Bronchial epithelial cell (primary cell): ENCODE measurements at regions not wholly inside any gene's neighbourhood (a gene's known extent, or its start where the extent isn't known, plus 50 kb on each side); places are given as distances from the start of the nearest gene placed in this dataset.

Experiments used
- DNase-seq: peaks from one replicate; pipeline ENCODE4 v3.0.0-alpha.2; 2010; ENCODE audit warnings: low read depth
- FAIRE-seq: peaks from 2 replicates; lab custom pipeline; 2011; peaks lifted over from hg19 to GRCh38; lab: Jason Lieb, UNC
- H3K27me3 ChIP-seq: 2 replicates; pipeline ENCODE4 v1.5.1; 2011; ENCODE audit warnings: low read length; ENCODE audit not compliant: control insufficient read depth, insufficient read depth
- H3K36me3 ChIP-seq: 2 replicates; pipeline ENCODE4 v1.5.1; 2011; ENCODE audit warnings: low read length; ENCODE audit not compliant: control insufficient read depth, insufficient read depth
- H3K4me3 ChIP-seq: 2 replicates; pipeline ENCODE4 v1.5.1; 2011; ENCODE audit warnings: mild to moderate bottlenecking, low read depth, low read length, control low read depth
- TF ChIP-seq, protein P1 (sequence below): IDR thresholded peaks from 2 replicates; pipeline ENCODE4 v1.5.1; 2011; ENCODE audit warnings: mild to moderate bottlenecking, moderate library complexity, low read length, control low read depth, inconsistent platforms; ENCODE audit not compliant: insufficient read depth, severe bottlenecking

DNA sequence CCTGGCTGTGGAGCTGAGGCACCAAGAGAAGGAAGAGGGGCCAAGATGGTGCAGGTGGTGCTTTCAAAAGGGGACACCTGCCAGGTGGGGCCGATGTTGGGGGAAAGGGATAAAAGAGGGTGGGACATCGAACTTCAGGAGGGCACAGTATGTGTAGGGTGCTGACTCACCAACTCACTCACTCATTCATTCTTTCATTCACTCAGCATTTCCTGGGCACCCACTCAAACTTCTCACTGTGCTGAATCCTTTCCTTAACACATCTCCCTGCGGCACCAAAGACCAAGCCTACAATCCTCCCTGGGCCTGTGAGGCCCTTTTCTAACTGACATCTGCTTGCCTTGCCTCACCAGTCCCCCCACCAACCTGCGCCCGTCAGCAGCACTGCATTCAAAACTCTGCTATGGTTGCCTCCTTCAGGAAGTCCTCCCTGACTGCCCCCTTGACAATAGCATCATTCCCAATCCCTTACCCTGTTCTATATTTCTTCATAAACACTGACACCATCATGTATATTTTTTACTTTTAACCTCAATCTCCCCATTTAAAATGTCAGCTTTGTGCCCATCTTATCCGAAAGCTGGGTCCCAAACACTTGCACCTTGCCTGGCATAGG, 246.6 kb downstream of the MN1 start:
- peak; percentile 64 for DNase-seq
- Histone ChIP-seq H3K27me3 (no peaks in the 10 kb centered on the region), H3K36me3 (no peaks in the 10 kb centered on the region), H3K4me3 (no peak overlapping the region)
- TF ChIP-seq, protein P1, sequence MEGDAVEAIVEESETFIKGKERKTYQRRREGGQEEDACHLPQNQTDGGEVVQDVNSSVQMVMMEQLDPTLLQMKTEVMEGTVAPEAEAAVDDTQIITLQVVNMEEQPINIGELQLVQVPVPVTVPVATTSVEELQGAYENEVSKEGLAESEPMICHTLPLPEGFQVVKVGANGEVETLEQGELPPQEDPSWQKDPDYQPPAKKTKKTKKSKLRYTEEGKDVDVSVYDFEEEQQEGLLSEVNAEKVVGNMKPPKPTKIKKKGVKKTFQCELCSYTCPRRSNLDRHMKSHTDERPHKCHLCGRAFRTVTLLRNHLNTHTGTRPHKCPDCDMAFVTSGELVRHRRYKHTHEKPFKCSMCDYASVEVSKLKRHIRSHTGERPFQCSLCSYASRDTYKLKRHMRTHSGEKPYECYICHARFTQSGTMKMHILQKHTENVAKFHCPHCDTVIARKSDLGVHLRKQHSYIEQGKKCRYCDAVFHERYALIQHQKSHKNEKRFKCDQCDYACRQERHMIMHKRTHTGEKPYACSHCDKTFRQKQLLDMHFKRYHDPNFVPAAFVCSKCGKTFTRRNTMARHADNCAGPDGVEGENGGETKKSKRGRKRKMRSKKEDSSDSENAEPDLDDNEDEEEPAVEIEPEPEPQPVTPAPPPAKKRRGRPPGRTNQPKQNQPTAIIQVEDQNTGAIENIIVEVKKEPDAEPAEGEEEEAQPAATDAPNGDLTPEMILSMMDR, result no peak
- FAIRE-seq, result no peak

DNA sequence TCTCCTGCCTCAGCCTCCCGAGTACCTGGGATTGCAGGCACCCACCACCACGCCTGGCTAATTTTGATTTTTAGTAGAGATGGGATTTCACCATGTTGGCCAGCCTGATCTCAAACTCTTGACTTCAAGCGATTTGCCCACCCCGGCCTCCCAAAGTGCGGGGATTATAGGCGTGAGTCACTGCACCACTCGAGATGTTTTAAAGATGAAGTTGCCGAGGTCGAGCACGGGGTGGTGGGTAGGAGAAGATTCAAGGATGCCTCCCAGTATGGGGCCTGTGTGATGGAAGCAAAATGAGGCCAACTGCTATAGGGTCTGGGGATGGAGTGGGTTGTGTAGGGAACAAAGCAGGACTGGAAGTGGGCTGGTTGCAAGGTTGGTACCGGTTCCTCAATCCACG, 245.2 kb downstream of the MN1 start:
- no peaks in the 10 kb centered on the region for H3K27me3 ChIP-seq
- no peaks in the 10 kb centered on the region for H3K36me3 ChIP-seq
- TF ChIP-seq, protein P1, result no peak
- no peak for FAIRE-seq
- no peak overlapping the region for H3K4me3 ChIP-seq
- no peak for DNase-seq

DNA sequence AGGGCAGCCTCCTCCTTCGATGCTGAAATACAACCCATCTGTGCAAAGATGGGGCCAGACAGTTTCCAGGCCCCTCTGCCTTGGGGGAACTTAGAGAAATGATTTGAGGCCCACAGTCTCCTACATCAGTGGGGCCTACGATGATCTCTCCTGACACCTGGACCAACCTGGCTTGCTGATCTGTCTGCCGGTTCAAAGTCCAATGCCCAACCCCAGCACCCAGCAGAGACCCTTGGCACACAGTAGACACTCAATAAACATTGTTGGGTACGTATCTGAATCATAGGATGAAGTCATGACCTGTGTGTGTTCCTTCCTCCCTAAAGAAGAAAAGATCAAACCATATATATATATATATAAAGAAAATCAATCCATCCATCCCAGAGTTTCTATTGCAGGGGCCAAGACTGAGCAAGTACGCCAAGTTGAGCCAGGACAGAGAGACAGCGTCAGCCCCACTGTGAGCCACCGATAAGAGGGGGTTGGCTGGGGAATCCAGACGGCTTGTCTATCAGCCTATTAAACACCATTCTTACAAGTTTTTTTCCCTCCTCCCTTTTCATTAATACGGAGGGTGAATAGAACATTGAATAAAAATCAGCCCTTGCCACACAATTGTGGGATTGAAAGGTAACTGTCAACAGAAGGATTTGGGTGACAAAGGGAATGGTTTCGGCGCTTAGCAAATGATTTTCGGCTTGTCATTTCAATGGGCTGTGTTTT, 244.1 kb downstream of the MN1 start:
- H3K27me3 ChIP-seq, result no peaks in the 10 kb centered on the region
- DNase-seq, result no peak
- no peak overlapping the region for H3K4me3 ChIP-seq
- peak; percentile 83 for FAIRE-seq
- TF ChIP-seq, protein P1, result no peak
- H3K36me3 ChIP-seq, result no peaks in the 10 kb centered on the region

- no peak overlapping the region for H3K4me3 ChIP-seq
- TF ChIP-seq, protein P1, result no peak
- no peaks in the 10 kb centered on the region for H3K27me3 ChIP-seq
- FAIRE-seq (peak; percentile 7), DNase-seq (no peak)
- no peaks in the 10 kb centered on the region for H3K36me3 ChIP-seq
Observed at GRCh38 chr22:27558658-27559371, 242.7 kb downstream of the MN1 start.

GRCh38 chr22:27560781-27561180, 240.8 kb downstream of the MN1 start:
- FAIRE-seq (no peak), DNase-seq (no peak)
- H3K4me3 ChIP-seq, result no peak overlapping the region
- no peaks in the 10 kb centered on the region for H3K27me3 ChIP-seq
- no peaks in the 10 kb centered on the region for H3K36me3 ChIP-seq
- TF ChIP-seq, protein P1, result no peak
